HG03342 (cell line): ENCODE measurements at regions not wholly inside any gene's neighbourhood (a gene's known extent, or its start where the extent isn't known, plus 50 kb on each side); places are given as distances from the start of the nearest gene placed in this dataset.

ENCODE experiments used
- ATAC-seq: cut with Tn5 transposase; IDR thresholded peaks from one replicate; pipeline ENCODE4 v1.9.1; 2021; ENCODE audit warnings: mild to moderate bottlenecking, moderate library complexity; ENCODE audit not compliant: unreplicated experiment

- no peak for ATAC-seq
Measured at GRCh38 chr1:67582625-67583461, 102.2 kb upstream of the GADD45A start.

- no peak for ATAC-seq
Measured at GRCh38 chr1:67583462-67583950, 101.5 kb upstream of the GADD45A start.

- no peak for ATAC-seq
Measured at GRCh38 chr1:67584938-67585337, 100.1 kb upstream of the GADD45A start.

- ATAC-seq: no peak
Measured at GRCh38 chr1:67586596-67586995, 98.4 kb upstream of the GADD45A start.

GRCh38 chr1:67588178-67588855 is 96.7 kb upstream of the GADD45A start:
- no peak for ATAC-seq

GRCh38 chr1:67589519-67590233 is 95.3 kb upstream of the GADD45A start:
- ATAC-seq: no peak

- ATAC-seq: no peak
Measured at GRCh38 chr1:67590329-67590728, 94.7 kb upstream of the GADD45A start.

GRCh38 chr1:67594764-67595163 is 90.2 kb upstream of the GADD45A start:
- ATAC-seq: no peak

- no peak for ATAC-seq
Measured at GRCh38 chr1:67596674-67597073, 88.3 kb upstream of the GADD45A start.

- ATAC-seq: no peak
Measured at GRCh38 chr1:67597336-67597735, 87.7 kb upstream of the GADD45A start.

- no peak for ATAC-seq
Measured at GRCh38 chr1:67599085-67599484, 85.9 kb upstream of the GADD45A start.

- no peak for ATAC-seq
Measured at GRCh38 chr1:67601539-67601938, 83.5 kb upstream of the GADD45A start.

GRCh38 chr1:67601955-67602354 is 83.0 kb upstream of the GADD45A start:
- no peak for ATAC-seq

GRCh38 chr1:67604778-67605177 is 80.2 kb upstream of the GADD45A start:
- no peak for ATAC-seq

- no peak for ATAC-seq
Measured at GRCh38 chr1:67605209-67605780, 79.7 kb upstream of the GADD45A start.

GRCh38 chr1:67607286-67607685 is 77.7 kb upstream of the GADD45A start:
- ATAC-seq: no peak

- no peak for ATAC-seq
Measured at GRCh38 chr1:67607699-67608098, 77.3 kb upstream of the GADD45A start.

- no peak for ATAC-seq
Measured at GRCh38 chr1:67608661-67609576, 76.1 kb upstream of the GADD45A start.

- ATAC-seq: peak; percentile 51
Measured at GRCh38 chr1:67609577-67610341, 75.2 kb upstream of the GADD45A start.
